Keratinocyte (primary cell): ENCODE measurements at regions not wholly inside any gene's neighbourhood (a gene's known extent, or its start where the extent isn't known, plus 50 kb on each side); places are given as distances from the start of the nearest gene placed in this dataset.

ENCODE experiments used
- DNase-seq: peaks from one replicate; pipeline ENCODE4 v3.0.0-alpha.2; 2011; ENCODE audit warnings: low read depth, missing footprints, low spot score
- FAIRE-seq: peaks from 2 replicates; lab custom pipeline; 2011; peaks lifted over from hg19 to GRCh38; lab: Jason Lieb, UNC
- H2AFZ ChIP-seq: 2 replicates; pipeline ENCODE4 v1.6.0; 2012; ENCODE audit warnings: low read length, control low read depth, inconsistent platforms; ENCODE audit not compliant: control insufficient read depth
- H3K27ac ChIP-seq: 2 replicates; pipeline ENCODE4 v1.5.1; 2011; ENCODE audit warnings: low read length; ENCODE audit not compliant: control insufficient read depth, insufficient read depth
- H3K27me3 ChIP-seq: 3 replicates; pipeline ENCODE4 v1.6.0; 2011; ENCODE audit warnings: low read length; ENCODE audit not compliant: control insufficient read depth, insufficient read depth; ENCODE audit errors: extremely low read depth
- H3K36me3 ChIP-seq, 2 experiments: 2 replicates in 1 of 2; 3 replicates in 1 of 2; pipeline ENCODE4 v1.5.1; 2011; ENCODE audit warnings: low read length in 2 of 2, mild to moderate bottlenecking in 1 of 2; ENCODE audit not compliant: control insufficient read depth in 2 of 2, insufficient read depth in 2 of 2; ENCODE audit errors: extremely low read depth in 1 of 2
- H3K4me1 ChIP-seq: 3 replicates; pipeline ENCODE4 v1.5.1; 2011; ENCODE audit warnings: low read length; ENCODE audit not compliant: control insufficient read depth, insufficient read depth; ENCODE audit errors: extremely low read depth
- H3K4me2 ChIP-seq: 3 replicates; pipeline ENCODE4 v1.6.0; 2011; ENCODE audit warnings: low read depth, low read length; ENCODE audit not compliant: control insufficient read depth, insufficient read depth; ENCODE audit errors: extremely low read depth
- H3K4me3 ChIP-seq, 3 experiments: fragments of 200-600 bp in 1 of 3; sonication (generic) in 1 of 3; 2 replicates in 2 of 3; 3 replicates in 1 of 3; pipeline ENCODE4 v1.5.1; 2011 to 2016; ENCODE audit warnings: low read length in 3 of 3, mild to moderate bottlenecking in 3 of 3, control low read depth in 2 of 3, inconsistent platforms in 1 of 3, low read depth in 1 of 3, mixed read lengths in 1 of 3, mixed run types in 1 of 3, moderate library complexity in 1 of 3; ENCODE audit not compliant: control insufficient read depth in 2 of 3, insufficient read depth in 2 of 3; ENCODE audit errors: extremely low read depth in 1 of 3
- H3K79me2 ChIP-seq: 2 replicates; pipeline ENCODE4 v1.6.0; 2012; ENCODE audit warnings: low read length; ENCODE audit not compliant: control insufficient read depth, insufficient read depth
- H3K9ac ChIP-seq: 3 replicates; pipeline ENCODE4 v1.6.0; 2011; ENCODE audit warnings: low read length; ENCODE audit not compliant: control insufficient read depth, insufficient read depth; ENCODE audit errors: extremely low read depth
- H3K9me1 ChIP-seq: 3 replicates; pipeline ENCODE4 v1.6.0; 2011; ENCODE audit warnings: low read length; ENCODE audit not compliant: control insufficient read depth, insufficient read depth; ENCODE audit errors: extremely low read depth
- H3K9me3 ChIP-seq: 2 replicates; pipeline ENCODE4 v1.5.1; 2012; ENCODE audit warnings: low read depth, low read length; ENCODE audit not compliant: control insufficient read depth
- H4K20me1 ChIP-seq: 3 replicates; pipeline ENCODE4 v1.6.0; 2011; ENCODE audit warnings: low read length; ENCODE audit not compliant: control insufficient read depth, insufficient read depth; ENCODE audit errors: extremely low read depth
- CTCF ChIP-seq, 3 experiments: IDR thresholded peaks in 1 of 3; conservative IDR thresholded peaks in 1 of 3; optimal IDR thresholded peaks in 1 of 3; 2 replicates in 2 of 3; 3 replicates in 1 of 3; pipeline versions ENCODE3 to v1.5.1; 2011; ENCODE audit warnings: low read length in 3 of 3, mild to moderate bottlenecking in 3 of 3, moderate library complexity in 2 of 3, control low read depth in 1 of 3, inconsistent platforms in 1 of 3; ENCODE audit not compliant: insufficient read depth in 2 of 3; ENCODE audit errors: extremely low read depth in 1 of 3
- EZH2 ChIP-seq: IDR thresholded peaks from one replicate; pipeline ENCODE4 v1.6.1; 2012; ENCODE audit warnings: inconsistent platforms, mild to moderate bottlenecking, low read length, moderate library complexity
- dilution Hi-C: fragments of 300-500 bp; cut with MboI; formaldehyde crosslinking; loops from one replicate; pipeline ENCODE4 v1.7.0; 2020; ENCODE audit warnings: low sequenced_read_pairs; ENCODE audit not compliant: extremely low pct_ligation_motif_present

- dilution Hi-C loops, result no loop called here
- H3K79me2 ChIP-seq, result no peaks in the 10 kb centered on the region
- no peak overlapping the region for H3K4me3 ChIP-seq
- H3K9me3 ChIP-seq, result no peaks in the 10 kb centered on the region
- TF ChIP-seq CTCF (optimal IDR thresholded peaks at IDR 0.05 in 1 of 3, IDR thresholded peaks at IDR 0.05 in 1 of 3, conservative IDR thresholded peaks at IDR 0.05 in 1 of 3; ENCODE audit: extremely low read depth in 1 of 3, insufficient read depth in 2 of 3, low read length in 3 of 3) (no peak), EZH2 (no peak)
- no peak overlapping the region for H3K4me2 ChIP-seq
- no peak overlapping the region for H3K9ac ChIP-seq
- no peaks in the 10 kb centered on the region for H4K20me1 ChIP-seq
- no peaks in the 10 kb centered on the region for H3K9me1 ChIP-seq
- H2AFZ ChIP-seq, result no peak overlapping the region
- H3K27me3 ChIP-seq, result peaks cover 3% of the 10 kb centered on the region
- FAIRE-seq, result no peak
- no peak overlapping the region for H3K27ac ChIP-seq
- no peaks in the 10 kb centered on the region for H3K36me3 ChIP-seq
- peaks cover 8% of the 10 kb centered on the region for H3K4me1 ChIP-seq
- no peak for DNase-seq
These were observed 231.5 kb upstream of the SPRED2 start for GRCh38 chr2:65663831-65664407.

DNA sequence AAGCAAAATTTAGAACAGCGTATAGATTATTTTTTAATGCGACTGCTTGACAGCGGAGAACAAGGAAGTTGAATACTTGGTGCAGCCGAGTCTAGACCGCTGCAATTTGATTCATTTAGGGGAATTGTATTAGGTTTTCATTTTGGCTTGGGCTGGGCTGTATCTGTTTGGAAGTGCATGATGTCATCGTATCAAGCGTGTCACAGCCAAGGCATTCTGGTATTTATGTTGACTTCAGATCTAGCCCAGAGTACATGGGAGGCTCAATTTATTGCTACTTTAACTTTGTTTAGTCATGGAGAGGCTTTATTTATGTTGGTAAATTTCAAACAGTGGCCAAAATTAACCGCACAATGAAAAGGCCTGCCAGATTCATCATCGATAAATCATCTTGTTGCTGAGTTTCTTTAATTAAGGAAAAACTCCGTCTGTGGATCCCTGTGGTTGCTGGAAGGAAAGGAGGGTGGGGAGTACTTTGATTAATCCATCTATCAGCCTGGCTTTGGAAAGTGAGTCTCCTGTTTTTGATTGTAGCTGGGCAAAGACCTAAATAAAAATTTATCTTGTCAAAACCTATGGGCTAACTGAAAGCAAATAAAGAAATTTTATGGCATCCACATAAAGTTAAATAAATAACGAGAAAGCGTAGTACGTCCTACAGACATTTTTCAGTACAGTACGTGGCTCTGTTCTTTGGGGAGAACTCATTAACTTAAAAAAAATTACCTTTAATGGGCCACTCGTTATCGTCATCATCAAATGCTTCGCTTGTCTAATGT, 230.4 kb upstream of the SPRED2 start:
- no peaks in the 10 kb centered on the region for H4K20me1 ChIP-seq
- no peak overlapping the region for H3K4me3 ChIP-seq
- dilution Hi-C loops, result no loop called here
- H3K27me3 ChIP-seq, result peaks cover 3% of the 10 kb centered on the region
- no peak overlapping the region for H3K9ac ChIP-seq
- no peaks in the 10 kb centered on the region for H3K36me3 ChIP-seq
- no peaks in the 10 kb centered on the region for H3K9me3 ChIP-seq
- FAIRE-seq, result no peak
- no peak overlapping the region for H3K4me2 ChIP-seq
- DNase-seq, result no peak
- H3K79me2 ChIP-seq, result no peaks in the 10 kb centered on the region
- no peak overlapping the region for H3K27ac ChIP-seq
- no peak overlapping the region for H2AFZ ChIP-seq
- TF ChIP-seq EZH2, result no peak
- no peak for TF ChIP-seq CTCF (optimal IDR thresholded peaks at IDR 0.05 in 1 of 3, IDR thresholded peaks at IDR 0.05 in 1 of 3, conservative IDR thresholded peaks at IDR 0.05 in 1 of 3; ENCODE audit: extremely low read depth in 1 of 3, insufficient read depth in 2 of 3, low read length in 3 of 3)
- H3K4me1 ChIP-seq, result peaks cover 11% of the 10 kb centered on the region
- H3K9me1 ChIP-seq, result no peaks in the 10 kb centered on the region
